ENCODE measurements at regions not wholly inside any gene's neighbourhood (a gene's known extent, or its start where the extent isn't known, plus 50 kb on each side); places are given as distances from the start of the nearest gene placed in this dataset.

GRCh38 chr2:128646691-128647090 lies 328.0 kb upstream of the HS6ST1 start:
- H3K79me2 ChIP-seq (ENCODE audit: control insufficient read depth, insufficient read depth, low read length) = no peaks in the 10 kb centered on the region
- TF ChIP-seq, protein P1, sequence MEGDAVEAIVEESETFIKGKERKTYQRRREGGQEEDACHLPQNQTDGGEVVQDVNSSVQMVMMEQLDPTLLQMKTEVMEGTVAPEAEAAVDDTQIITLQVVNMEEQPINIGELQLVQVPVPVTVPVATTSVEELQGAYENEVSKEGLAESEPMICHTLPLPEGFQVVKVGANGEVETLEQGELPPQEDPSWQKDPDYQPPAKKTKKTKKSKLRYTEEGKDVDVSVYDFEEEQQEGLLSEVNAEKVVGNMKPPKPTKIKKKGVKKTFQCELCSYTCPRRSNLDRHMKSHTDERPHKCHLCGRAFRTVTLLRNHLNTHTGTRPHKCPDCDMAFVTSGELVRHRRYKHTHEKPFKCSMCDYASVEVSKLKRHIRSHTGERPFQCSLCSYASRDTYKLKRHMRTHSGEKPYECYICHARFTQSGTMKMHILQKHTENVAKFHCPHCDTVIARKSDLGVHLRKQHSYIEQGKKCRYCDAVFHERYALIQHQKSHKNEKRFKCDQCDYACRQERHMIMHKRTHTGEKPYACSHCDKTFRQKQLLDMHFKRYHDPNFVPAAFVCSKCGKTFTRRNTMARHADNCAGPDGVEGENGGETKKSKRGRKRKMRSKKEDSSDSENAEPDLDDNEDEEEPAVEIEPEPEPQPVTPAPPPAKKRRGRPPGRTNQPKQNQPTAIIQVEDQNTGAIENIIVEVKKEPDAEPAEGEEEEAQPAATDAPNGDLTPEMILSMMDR (IDR thresholded peaks at IDR 0.05; ENCODE audit: extremely low read depth in 1 of 2, insufficient read depth in 1 of 2, low read depth in 1 of 2, low read length in 2 of 2) = no peak
- TF ChIP-seq POLR2A (IDR thresholded peaks at IDR 0.05; ENCODE audit: low read depth, low read length) (no peak), MAX (IDR thresholded peaks at IDR 0.05; ENCODE audit: insufficient read depth, insufficient read length) (no peak), FOS (IDR thresholded peaks at IDR 0.05; ENCODE audit: borderline replicate concordance, insufficient read depth, low read length) (no peak), POLR2AphosphoS5 (IDR thresholded peaks at IDR 0.05; ENCODE audit: insufficient read depth, low read depth, low read length) (no peak), JUN (IDR thresholded peaks at IDR 0.05; ENCODE audit: borderline replicate concordance, insufficient read depth, insufficient read length, low read depth) (no peak), EZH2 (IDR thresholded peaks at IDR 0.05; ENCODE audit: borderline replicate concordance, low read depth, low read length, severe bottlenecking) (no peak), GATA2 (IDR thresholded peaks at IDR 0.05; ENCODE audit: insufficient read depth, insufficient read length, low read depth, low read length) (no peak), MYC (IDR thresholded peaks at IDR 0.05; ENCODE audit: low read depth, low read length) (no peak)
- no peak overlapping the region for H2AFZ ChIP-seq (ENCODE audit: low read depth, low read length)

More at GRCh38 chr2:128646691-128647090, 328.0 kb upstream of the HS6ST1 start:
- intact Hi-C loops (cut with micrococcal nuclease) (no loop called here), dilution Hi-C loops (cut with MboI; ENCODE audit: extremely low pct_ligation_motif_present, low sequenced_read_pairs) (no loop called here)
- ChIA-PET POLR2A (no interaction called here), CTCF (no interaction called here)
- FAIRE-seq (no peak), DNase-seq (ENCODE audit: low read depth, low spot score) (no peak)
- H3K9ac ChIP-seq (replicated peaks; ENCODE audit: extremely low read depth, insufficient read depth, low read length) = no peak overlapping the region
- H3K4me3 ChIP-seq (replicated peaks in 1 of 3; ENCODE audit: insufficient read depth in 1 of 3, low read depth in 1 of 3, low read length in 3 of 3) = no peak overlapping the region
- no peaks in the 10 kb centered on the region for H3K27me3 ChIP-seq (ENCODE audit: control insufficient read depth in 2 of 2, insufficient read depth in 2 of 2, low read length in 2 of 2)
- no TSS peak for BruUV-seq (replicated peaks)
- no peak overlapping the region for H3K4me2 ChIP-seq (ENCODE audit: insufficient read depth, low read length)
- no peaks in the 10 kb centered on the region for H3K9me1 ChIP-seq (replicated peaks; ENCODE audit: control insufficient read depth, extremely low read depth, insufficient read depth, low read length)
- no peak overlapping the region for H3K27ac ChIP-seq (ENCODE audit: insufficient read depth, low read depth, low read length)
- no peaks in the 10 kb centered on the region for H3K36me3 ChIP-seq (ENCODE audit: control insufficient read depth in 2 of 2, extremely low read depth in 1 of 2, insufficient read depth in 2 of 2, low read length in 2 of 2)
- no peaks in the 10 kb centered on the region for H4K20me1 ChIP-seq (replicated peaks; ENCODE audit: control insufficient read depth, extremely low read depth, insufficient read depth, low read length)
- H3K4me1 ChIP-seq (ENCODE audit: control insufficient read depth, extremely low read depth, insufficient read depth, low read length) = no peaks in the 10 kb centered on the region
- no peaks in the 10 kb centered on the region for H3K9me3 ChIP-seq (replicated peaks; ENCODE audit: control insufficient read depth, insufficient read depth, low read length)
